ENCODE measurements at regions not wholly inside any gene's neighbourhood (a gene's known extent, or its start where the extent isn't known, plus 50 kb on each side); places are given as distances from the start of the nearest gene placed in this dataset.
"Not testable (repeated sequence)": the region's sequence is repeated elsewhere in the genome, so short reads cannot be mapped to it uniquely, and the experiment has no call there.

DNA sequence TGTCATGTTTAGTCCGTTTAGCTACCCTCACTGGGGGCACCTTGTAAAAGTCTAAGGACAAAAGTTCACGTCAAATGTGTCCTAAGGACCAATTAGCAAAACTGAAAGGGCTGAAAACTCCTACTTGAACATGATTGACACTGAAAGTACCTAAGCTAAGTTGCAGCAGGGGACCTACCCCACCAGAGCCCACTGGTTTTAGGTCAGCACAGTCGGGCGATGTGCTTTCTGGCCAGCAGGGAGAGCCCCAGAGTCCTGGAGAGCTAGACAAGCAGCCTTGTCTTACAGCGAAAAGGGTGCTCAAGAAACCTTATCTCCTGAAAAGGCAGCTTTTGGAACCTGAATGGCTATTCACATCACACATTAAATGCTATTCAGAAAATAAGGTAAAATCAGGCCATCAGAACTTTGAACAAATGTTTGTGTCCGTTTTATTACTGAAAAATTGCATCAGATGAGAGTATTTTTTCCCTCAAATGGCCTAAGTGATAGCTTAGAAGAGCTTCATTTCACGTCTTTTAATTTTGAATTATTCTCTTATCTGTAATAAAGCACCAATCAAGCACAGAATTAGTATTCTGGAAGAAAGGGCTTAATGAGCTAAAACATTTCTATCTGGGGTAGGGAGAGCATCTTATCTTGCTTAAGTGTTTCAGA lies 52.2 kb upstream of the MKI67 start:
- DNase-seq: no peak

DNA sequence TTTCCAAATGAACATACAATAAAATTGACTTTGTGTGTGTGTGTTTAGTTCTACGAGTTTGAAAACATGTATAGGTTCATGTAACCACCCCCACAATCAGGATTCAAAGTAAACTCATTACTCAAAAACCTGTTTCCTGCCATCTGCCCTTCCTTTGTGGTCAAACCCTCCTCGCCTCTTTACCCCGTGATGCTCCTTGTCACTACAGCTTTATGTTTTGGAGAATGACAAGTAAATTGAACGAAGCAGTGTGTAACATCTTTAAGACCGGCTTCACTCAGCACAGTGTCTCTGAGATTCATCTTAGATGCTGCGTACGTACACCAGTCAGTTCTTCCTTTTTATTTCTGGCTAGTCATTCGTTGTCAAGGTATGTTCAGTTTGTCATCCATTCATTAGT lies 54.6 kb upstream of the MKI67 start:
- no peak for DNase-seq

DNA sequence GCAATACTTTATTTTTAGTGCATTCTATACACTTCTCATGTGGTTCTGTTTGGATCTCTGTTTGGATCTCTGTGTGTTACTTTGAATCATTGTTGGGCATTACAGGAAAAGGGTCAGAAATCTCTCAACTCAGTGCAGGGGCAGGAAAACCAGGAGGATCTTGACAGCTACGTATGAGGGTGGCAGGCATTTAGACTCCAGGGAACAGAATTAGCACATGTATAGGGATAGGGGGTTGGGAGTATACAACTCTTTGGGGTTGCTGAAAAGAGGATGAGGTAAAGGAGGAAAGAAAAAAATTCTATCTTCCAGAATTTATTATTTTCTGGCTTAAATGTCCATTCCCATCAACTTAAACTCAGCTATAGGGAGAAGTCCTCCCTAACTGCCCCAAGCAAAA lies 59.4 kb upstream of the MKI67 start:
- DNase-seq: no peak

DNA sequence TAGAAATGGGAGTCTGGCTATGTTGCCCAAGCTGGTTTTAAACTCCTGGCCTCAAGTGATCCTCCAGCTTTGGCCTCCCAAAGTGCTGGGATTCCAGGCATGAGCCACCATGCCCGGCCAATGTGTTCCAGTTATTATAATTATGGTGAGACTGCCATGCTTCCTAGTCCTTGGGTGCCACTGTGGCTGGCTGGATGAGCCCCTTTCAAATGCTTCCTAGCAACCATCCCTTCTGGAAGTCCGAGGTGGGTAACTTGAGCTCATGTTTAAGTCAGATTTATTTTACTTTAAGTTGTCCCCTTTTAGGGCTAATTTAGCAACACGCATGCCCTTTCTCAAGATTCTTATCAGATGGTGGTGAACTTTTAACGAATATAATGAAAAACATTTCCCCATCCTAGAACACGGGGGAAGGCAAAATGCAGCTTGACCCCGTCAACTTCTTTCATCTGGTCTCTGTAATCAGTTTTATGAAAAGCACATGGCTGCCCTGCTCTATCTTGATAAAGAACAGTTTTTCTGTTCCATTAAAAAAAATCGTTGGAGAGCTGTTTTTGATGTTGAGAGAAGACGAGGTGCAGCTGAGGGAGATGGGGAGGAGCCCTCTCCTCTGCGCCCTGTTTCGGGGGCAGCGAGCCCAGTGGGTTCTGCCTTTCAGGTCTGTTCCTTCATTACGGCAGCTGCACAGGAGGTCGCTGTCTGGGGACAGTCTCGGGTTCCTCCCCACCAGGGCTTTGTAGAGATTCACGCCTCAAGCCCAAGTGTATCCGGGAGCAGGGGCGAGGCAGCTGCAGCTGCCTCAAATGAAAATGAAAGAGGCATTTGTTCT lies 61.0 kb upstream of the MKI67 start:
- no peak for DNase-seq

DNA sequence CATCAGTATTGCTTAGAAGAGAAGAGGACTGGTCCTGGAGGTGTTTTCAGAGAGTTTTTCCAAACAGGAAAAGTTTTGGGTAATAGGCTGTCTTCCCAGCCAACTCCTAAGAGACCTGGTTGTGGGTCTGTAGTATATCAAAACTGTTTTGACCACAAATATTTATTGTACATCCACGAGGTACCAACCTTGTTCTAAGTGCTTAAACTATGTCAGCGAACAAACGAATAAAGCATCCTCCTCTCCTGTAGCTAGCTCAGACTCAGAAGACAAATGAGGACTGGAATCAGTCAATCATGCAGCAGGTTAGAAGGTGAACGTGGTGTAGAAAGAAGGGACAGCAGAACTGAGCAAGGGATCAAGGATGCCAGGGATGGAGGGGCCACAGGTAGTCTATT lies 61.6 kb upstream of the MKI67 start:
- no peak for DNase-seq

DNA sequence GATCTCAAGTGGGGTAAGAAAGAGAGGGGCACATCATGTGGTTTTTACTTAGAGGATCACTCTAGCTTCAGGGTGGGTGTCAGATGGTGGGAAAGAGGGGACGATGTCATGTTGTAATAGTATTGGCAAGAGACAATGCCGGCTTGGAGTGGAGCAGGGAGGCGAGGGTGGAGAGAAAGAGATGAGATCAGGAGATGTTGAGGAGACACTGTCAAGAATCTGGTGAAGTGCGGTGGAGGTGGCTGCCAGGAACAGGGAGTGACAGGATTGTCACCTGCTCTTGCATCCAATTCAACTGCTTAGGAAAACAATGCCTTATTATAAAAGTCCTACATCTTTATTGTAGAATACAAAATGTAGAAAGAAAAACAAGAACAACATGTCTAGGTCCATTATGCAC lies 63.0 kb upstream of the MKI67 start:
- DNase-seq: no peak

DNA sequence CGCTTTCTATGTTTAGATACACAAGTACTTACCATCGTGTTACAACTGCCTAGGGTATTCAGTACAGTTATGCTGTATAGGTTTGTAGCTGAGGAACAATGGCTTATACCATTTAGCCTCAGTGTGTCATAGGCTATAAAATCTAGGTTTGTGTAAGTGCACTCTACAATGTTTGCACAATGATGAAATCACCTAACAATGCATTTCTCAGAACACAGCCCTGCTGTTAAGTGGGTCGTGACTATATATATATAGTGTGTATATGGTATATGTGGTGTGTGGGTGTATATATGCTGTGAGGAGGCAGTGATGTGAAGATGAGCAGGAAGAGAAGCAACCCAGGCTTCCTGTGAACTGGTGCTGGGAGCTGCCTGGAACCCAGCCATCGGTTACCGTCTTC lies 65.6 kb upstream of the MKI67 start:
- DNase-seq: no peak

DNA sequence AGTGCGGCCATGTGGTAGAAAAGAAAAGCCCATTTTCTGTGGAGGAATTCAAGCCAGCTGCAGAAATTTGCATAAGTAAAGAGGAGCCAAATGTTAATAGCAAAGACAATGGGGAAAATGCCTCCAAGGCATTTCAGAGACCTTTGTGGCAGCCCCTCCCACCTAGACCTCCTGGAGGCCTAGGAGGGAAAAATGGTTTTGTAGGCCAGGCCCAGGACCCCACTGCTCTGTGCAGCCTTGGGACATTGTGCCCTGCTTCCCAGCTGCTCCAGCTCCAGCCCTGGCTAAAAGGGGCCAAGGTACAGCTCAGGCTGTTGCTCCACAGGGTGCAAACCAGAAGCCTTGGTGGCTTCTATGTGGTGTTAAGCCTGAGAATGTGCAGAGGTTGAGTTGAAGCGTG lies 75.6 kb upstream of the MKI67 start:
- not testable (repeated sequence) for DNase-seq

DNA sequence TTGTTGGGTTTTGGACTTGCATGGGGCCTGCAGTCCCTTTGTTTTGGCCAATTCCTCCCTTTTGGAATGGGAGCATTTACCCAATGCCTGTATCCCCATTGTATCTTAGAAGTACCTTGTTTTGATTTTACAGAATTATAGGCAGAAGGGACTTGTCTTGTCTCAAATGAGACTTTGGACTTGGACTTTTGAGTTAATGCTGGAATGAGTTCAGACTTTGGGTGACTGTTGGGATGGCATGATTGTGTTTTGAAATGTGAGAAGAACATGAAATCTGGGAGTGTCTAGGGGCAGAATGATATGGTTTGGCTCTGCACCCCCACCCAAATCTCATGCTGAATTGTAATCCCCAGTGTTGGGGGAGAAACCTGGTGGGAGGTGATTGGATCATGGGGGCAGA lies 76.8 kb upstream of the MKI67 start:
- DNase-seq: no peak

DNA sequence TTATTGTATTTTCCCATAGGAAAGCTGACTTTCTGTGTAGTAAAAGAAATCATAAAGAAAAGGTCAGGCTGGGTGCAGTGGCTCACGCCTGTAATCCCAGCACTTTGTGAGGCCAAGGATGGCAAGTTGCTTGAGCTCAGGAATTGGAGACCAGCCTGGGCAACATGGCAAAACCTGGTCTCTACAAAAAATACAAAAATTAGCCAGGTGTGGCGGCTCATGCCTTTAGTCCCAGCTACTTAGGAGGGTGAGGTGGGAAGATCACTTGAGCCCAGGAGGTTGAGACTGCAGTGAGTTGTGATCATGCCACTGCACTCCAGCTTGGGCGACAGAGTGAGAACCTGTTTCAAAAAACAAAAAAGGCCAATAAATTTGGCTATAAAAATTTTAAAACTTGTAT lies 79.4 kb upstream of the MKI67 start:
- DNase-seq: not testable (repeated sequence)

DNA sequence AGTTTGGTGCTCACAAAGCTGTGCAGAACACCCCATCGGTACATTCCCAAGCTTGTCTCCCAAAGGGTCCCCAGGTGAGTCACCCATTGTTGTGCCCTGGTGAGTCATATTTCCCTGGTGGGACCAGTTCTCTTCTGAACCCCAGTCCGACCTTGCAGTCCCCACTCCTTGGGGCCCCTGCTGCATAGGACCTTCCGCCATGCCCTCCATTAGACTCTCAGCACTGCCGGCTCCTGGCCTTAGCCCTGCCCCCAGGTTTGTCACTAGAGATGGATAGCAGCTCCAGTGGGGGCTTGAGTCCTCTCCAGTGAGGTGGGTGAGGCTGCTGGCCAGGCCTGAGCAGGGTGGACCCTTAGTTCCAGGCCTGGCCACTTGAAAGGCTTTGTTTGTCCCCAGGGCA lies 80.5 kb upstream of the MKI67 start:
- no peak for DNase-seq

DNA sequence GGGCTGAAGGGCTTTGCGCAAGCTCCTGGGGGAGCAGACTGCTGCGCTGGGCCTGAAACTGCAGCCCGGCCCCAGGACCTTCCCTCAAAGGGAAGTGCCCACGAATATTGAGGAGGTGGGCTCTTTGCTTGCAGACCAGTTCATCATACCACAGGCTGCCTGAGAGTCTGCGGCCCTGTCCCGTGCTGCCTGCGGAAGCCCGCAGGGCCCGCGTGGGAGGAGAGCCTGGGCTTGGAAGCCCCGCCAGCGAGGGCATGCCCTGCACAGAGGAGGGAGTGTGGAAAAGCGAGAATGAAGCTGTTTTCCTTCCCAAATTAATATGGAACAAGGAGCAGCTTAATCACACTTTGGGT lies 83.6 kb upstream of the MKI67 start:
- DNase-seq: no peak

DNA sequence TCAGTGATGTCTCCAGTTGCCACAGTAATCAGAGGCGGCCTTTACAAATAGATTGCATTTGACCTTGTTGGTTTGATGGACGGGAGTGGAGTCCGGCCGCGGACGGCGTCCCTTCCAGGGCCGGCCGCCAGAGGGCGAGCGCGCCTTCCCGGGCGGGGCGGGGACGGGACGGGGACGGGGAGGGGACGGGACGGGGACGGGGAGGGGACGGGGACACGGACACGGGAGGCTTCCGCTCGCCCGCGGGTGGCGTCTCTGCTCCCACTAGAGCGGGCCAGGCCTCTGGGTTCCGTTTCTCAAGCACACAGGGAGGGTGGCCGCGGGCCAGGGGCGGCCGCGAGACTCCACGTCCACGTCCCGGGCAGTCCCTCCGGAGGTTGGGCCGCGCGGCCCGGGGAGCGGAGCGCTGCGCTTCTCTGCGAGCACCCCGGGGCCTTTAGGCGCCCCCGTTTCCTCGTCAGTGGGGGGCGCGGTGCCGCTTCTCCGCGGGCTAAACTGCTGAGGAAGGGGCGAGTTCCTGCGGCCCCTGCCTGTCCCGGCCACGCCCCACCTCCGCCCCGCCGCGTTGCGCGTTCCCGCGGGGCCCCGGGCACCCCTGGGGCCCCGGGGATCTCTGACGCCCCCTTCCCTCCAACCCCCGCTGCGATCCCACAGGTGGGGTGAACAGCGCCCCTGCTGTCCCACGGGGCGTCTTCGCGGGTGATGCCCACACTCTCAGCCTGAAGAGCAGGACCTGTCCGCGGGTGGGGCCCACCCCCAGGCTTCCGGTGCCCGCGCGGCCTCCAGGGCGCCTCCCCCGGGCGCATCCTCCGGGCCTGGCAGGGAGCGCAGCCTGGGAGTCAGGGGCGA lies 84.2 kb upstream of the MKI67 start:
- no peak for DNase-seq

DNA sequence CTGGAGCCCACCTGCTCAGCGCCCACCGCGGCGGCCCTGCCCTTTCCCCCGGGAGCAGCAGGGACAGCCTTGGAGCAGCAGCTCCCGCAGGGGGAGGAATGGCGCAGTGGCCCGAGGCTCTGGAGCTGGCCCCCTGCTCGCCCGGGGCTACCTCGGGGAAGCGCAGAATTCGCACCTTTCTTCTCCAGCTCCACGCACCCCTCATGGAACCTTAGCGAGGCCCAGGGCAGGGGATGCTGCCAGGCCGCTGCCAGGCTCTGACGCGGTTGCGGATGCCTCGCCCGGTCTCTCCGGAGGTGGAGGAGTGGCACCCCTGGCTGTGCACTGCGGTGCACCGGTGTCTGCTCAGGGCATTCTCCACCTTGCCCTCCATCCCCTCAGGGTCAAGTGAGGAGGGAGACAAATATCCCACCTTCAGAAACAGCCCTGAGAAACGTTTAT lies 84.9 kb upstream of the MKI67 start:
- DNase-seq: no peak

DNA sequence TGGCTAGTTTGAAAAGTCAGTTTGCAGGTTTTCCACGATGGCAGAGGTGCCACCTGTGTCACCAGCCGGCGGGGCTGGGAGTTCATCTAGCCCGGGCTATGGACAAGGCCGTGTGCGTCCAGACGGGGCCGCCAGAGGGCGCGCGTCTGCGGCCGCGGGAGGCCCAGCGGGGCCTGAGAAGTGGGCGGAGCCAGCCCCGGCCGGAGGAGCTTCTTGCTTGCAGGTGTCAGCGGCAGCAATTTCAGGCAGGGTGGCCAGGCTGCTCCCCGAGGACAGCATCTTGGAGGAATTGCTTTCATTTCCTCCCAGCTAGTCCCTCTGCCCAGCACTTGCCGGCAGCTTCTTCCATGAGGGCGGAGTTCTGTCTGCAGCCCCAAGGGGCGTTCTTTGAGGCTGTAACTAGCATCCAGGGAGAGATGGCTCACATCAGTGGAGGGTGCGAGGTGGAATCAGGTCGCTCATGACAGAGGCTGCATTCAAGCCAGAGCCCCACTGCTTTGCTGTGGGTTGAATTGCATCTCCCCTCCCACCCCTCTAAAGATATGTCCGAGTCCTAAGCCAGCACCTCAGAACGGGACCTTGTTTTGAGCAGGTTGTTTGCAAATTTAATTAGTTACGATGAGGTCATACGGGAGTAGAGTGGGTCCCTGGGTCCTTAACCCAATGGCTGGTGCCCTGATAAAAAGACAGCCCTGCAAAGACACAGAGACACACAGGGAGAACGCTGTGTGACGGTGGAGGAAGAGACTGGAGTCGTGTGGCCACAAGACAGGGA lies 85.9 kb upstream of the MKI67 start:
- DNase-seq: peak; percentile 63

DNA sequence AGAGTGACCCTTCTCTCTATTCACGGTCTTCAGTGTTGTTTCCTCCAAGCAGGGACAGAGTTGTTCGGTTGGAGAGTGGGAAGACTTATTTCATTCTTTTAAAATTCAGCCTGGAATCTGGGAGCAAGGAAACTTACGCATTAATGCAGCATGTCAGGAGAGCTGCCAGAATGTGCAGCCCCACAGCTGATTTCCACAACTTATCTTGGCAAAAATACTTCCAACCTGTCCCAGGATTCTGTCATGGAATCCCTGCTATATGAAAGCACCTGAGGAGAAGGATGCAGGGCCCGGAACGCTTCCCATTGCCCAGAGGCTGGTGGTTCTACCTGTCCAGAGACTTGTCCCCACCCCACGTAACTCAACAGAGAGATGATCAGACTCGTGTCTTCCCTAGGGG lies 86.9 kb upstream of the MKI67 start:
- DNase-seq: no peak

DNA sequence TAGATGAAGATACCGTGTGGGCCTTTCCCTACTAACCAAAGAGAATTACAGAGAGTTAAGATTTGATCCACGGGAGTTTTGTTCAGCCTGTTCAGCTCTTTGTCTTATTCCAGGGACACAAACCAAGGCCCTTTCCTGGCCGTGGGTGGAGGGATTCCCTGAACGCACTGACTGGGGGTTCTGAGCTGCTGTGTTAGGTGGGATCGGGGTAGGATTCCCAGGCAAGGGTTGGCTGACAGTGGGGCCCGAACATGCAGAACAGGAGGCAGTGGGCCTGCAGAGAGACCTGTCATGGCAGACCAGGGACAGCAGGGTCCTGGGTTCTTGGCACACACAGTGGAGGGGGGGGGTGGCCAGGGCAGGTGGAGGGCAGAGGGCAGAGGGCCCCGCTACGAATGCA lies 89.5 kb upstream of the MKI67 start:
- no peak for DNase-seq

DNA sequence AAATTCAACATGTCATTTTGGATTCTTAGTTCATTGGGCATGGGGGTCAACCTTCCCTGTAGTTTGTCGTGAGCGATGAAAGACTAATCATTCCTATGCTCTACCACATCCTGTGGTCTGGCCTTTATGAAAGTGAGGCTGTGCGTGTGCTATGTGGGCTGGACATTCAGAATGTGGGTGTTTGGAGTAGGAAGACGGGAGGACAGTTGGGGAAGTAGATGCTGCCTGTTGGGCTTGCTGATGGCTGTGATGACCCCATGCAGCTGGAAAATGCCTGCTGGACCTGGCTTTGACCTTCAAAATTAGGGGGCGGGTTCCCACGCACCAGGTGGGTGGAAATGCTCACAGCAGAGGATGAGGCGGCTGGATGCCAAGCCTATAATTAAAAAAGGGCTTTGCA lies 90.9 kb upstream of the MKI67 start:
- no peak for DNase-seq

DNA sequence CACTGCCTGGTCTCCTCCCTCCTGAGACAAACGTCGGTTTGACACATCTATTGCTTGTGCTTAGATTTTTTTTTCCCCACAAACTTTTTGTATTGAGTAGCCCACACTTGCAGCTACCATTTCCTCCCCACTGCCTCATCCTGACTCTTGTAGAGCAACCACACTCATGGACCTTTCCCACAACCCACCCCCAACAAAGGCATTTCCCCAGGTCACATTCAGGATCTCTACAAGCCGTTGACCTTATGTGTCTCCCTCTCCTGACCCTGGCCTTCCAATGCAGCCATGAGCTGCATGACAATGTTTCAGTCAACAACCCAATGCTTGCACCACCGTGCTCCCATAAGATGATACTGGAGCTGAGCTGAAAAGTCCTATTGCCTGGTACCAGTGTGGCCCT lies 91.9 kb upstream of the MKI67 start:
- no peak for DNase-seq

DNA sequence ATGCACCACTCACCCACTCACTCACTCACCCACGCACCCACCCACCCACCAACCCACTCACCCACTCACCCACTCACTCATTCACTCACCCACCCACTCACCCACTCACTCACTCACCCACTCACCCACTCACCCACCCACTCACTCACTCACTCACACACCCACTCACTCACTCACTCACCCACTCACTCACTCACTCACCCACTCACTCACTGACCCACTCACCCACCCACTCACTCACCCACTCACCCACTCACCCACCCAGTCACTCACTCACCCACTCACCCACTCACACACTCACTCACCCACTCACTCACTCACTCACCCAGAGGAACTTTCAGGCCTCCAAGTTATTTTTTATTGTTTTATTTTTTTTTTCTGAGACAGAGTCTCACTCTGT lies 93.1 kb upstream of the MKI67 start:
- no peak for DNase-seq

DNA sequence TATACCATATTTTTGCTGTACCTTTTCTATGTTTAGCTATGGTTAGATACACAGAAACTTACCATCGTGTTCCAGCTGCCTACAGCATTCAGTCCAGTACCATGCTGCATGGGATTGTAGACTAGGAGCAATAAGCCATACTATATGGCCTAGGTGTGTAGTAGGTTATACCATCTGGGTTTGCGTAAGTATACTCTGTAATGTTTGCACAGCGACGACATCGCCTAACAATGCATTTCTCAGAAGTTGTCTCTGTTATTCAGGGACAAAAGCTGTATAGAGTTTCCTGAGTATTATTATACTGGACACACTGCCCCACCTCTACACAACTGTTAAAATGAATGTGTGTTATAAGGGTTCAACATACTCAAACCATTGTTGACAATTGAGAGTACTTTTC lies 93.8 kb upstream of the MKI67 start:
- DNase-seq: no peak

DNA sequence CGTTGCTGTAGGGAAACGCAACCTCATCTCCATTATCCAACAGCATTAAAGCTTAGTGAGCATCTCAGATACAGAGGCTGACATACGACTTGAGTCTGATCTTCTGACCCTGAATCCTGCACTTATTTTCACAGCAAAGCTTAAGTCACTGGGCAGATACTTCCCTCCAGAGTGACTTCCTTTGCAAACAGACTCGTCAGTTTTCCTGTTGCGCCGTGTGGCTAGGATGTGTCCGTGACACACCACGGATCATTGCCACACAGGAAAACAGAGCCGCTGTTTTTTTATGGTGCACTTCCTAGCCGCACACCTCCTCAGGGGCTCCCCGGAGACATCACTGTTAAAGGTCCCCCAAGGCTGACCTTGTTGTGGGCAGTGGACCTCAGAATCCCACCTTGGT lies 94.9 kb upstream of the MKI67 start:
- no peak for DNase-seq

DNA sequence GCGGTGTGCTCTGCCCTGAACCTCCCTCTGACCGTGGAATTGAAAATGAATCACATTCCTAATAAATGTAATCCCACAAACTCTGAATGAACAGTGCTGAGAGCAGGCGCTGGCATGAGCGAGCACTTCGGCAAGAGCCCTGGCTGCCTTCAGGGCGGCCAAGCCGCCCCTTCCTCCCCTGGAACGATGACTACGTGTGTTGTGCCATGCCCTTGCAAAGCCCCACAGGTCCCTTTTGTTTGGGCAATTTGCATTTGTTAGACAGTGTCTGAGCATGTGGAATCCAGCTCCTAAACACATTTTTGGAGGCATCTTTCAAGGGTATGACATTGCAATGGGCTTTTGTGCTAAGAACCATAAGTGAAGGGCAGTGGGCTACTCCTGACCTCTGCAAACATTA lies 95.6 kb upstream of the MKI67 start:
- DNase-seq: no peak

Measured in GDM1 (cell line).